ENCODE measurements at regions not wholly inside any gene's neighbourhood (a gene's known extent, or its start where the extent isn't known, plus 50 kb on each side); places are given as distances from the start of the nearest gene placed in this dataset.

- H2AFZ ChIP-seq, result peak overlapping the region; percentile 54
- H3K36me3 ChIP-seq (ENCODE audit: control insufficient read depth, insufficient read depth, low read length), result no peaks in the 10 kb centered on the region
- no peaks in the 10 kb centered on the region for H3K27me3 ChIP-seq (ENCODE audit: control insufficient read depth, insufficient read depth, low read length)
- no peak overlapping the region for H3K4me3 ChIP-seq (ENCODE audit: low read depth, low read length)
- peak overlapping the region; percentile 92 for H3K27ac ChIP-seq
- no peaks in the 10 kb centered on the region for H3K79me2 ChIP-seq
- H3K4me1 ChIP-seq, result peaks cover 86% of the 10 kb centered on the region
- H3K9ac ChIP-seq, result no peak overlapping the region
- no peak overlapping the region for H3K4me2 ChIP-seq (ENCODE audit: low read length)
- H3K9me3 ChIP-seq (ENCODE audit: control insufficient read depth, low read length), result no peaks in the 10 kb centered on the region
- no peak for TF ChIP-seq CTCF (IDR thresholded peaks at IDR 0.05)
Observed at GRCh38 chr10:52897162-52897561, 124.6 kb upstream of the MBL2 start.

- Histone ChIP-seq H3K4me1 (peaks cover 82% of the 10 kb centered on the region), H3K4me3 (ENCODE audit: low read depth, low read length) (peak overlapping the region; percentile 34), H3K36me3 (ENCODE audit: control insufficient read depth, insufficient read depth, low read length) (no peaks in the 10 kb centered on the region), H2AFZ (peak overlapping the region; percentile 33), H3K9me3 (ENCODE audit: control insufficient read depth, low read length) (no peaks in the 10 kb centered on the region), H3K4me2 (ENCODE audit: low read length) (peak overlapping the region; percentile 64), H3K27me3 (ENCODE audit: control insufficient read depth, insufficient read depth, low read length) (no peaks in the 10 kb centered on the region), H3K9ac (no peak overlapping the region), H3K27ac (peak overlapping the region; percentile 92), H3K79me2 (no peaks in the 10 kb centered on the region)
- no peak for TF ChIP-seq CTCF (IDR thresholded peaks at IDR 0.05)
Observed at GRCh38 chr10:52895059-52895458, 122.5 kb upstream of the MBL2 start.

- H3K4me2 ChIP-seq (ENCODE audit: low read length), result no peak overlapping the region
- peaks cover 47% of the 10 kb centered on the region for H3K4me1 ChIP-seq
- TF ChIP-seq CTCF (IDR thresholded peaks at IDR 0.05), result no peak
- no peaks in the 10 kb centered on the region for H3K9me3 ChIP-seq (ENCODE audit: control insufficient read depth, low read length)
- no peaks in the 10 kb centered on the region for H3K27me3 ChIP-seq (ENCODE audit: control insufficient read depth, insufficient read depth, low read length)
- peak overlapping the region; percentile 13 for H2AFZ ChIP-seq
- no peak overlapping the region for H3K4me3 ChIP-seq (ENCODE audit: low read depth, low read length)
- no peaks in the 10 kb centered on the region for H3K36me3 ChIP-seq (ENCODE audit: control insufficient read depth, insufficient read depth, low read length)
- no peak overlapping the region for H3K9ac ChIP-seq
- H3K79me2 ChIP-seq, result no peaks in the 10 kb centered on the region
- peak overlapping the region; percentile 92 for H3K27ac ChIP-seq
Observed at GRCh38 chr10:52890281-52890680, 117.7 kb upstream of the MBL2 start.

DNA sequence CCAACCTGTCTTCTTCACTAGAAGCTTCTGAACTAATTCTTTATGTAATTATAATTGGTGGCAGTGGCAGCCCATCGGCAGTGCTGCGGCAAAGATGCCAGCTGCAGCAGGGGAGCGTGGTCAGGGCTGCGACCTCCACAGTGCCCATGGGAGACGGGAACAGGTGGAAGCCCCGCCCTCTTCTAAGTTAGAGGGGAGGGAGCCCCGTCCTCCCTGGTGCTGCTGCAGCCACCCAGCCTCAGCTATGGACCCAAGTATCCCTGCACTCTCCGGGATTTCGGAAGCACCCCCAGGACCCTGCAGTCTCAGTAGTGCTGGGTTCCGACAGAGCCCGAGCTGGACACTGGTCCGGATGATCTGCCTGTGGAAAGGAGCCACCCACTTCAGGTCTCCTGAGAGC lies 117.0 kb upstream of the MBL2 start:
- H3K27me3 ChIP-seq (ENCODE audit: control insufficient read depth, insufficient read depth, low read length), result no peaks in the 10 kb centered on the region
- H3K9ac ChIP-seq, result no peak overlapping the region
- no peaks in the 10 kb centered on the region for H3K36me3 ChIP-seq (ENCODE audit: control insufficient read depth, insufficient read depth, low read length)
- no peak overlapping the region for H2AFZ ChIP-seq
- no peak overlapping the region for H3K4me3 ChIP-seq (ENCODE audit: low read depth, low read length)
- no peak overlapping the region for H3K4me2 ChIP-seq (ENCODE audit: low read length)
- peak overlapping the region; percentile 92 for H3K27ac ChIP-seq
- no peaks in the 10 kb centered on the region for H3K79me2 ChIP-seq
- peaks cover 45% of the 10 kb centered on the region for H3K4me1 ChIP-seq
- no peaks in the 10 kb centered on the region for H3K9me3 ChIP-seq (ENCODE audit: control insufficient read depth, low read length)
- TF ChIP-seq CTCF (IDR thresholded peaks at IDR 0.05), result no peak

Measured in parathyroid adenoma (tissue), 2 donors.